Esophagus (tissue), 2 donors: ENCODE measurements at regions not wholly inside any gene's neighbourhood (a gene's known extent, or its start where the extent isn't known, plus 50 kb on each side); places are given as distances from the start of the nearest gene placed in this dataset.

Experiments used
- H3K27ac ChIP-seq, 2 donors: one replicate each; pipeline ENCODE4 v1.5.1; 2013; ENCODE audit warnings: low read depth in 2 of 2, mild to moderate bottlenecking in 2 of 2, inconsistent platforms in 1 of 2, low read length in 1 of 2, moderate library complexity in 1 of 2
- H3K27me3 ChIP-seq, 2 donors: one replicate each; pipeline ENCODE4 v1.6.1; 2013; ENCODE audit warnings: low read length in 2 of 2, control low read depth in 1 of 2, mild to moderate bottlenecking in 1 of 2; ENCODE audit not compliant: insufficient read depth in 2 of 2, control insufficient read depth in 1 of 2
- H3K36me3 ChIP-seq, 2 donors: one replicate each; pipeline ENCODE4 v1.6.1; 2013; ENCODE audit warnings: low read length in 1 of 2; ENCODE audit not compliant: control insufficient read depth in 2 of 2, insufficient read depth in 2 of 2
- H3K4me1 ChIP-seq, 2 donors: one replicate each; pipeline ENCODE4 v1.6.1; 2013; ENCODE audit warnings: low read length in 1 of 2; ENCODE audit not compliant: control insufficient read depth in 2 of 2, insufficient read depth in 2 of 2
- H3K4me3 ChIP-seq, 2 donors: one replicate each; pipeline ENCODE4 v1.5.1; 2013; ENCODE audit warnings: low read length in 2 of 2, mild to moderate bottlenecking in 2 of 2, low read depth in 1 of 2, moderate library complexity in 1 of 2
- H3K9me3 ChIP-seq, 2 donors: one replicate each; pipeline ENCODE4 v1.6.1; 2013; ENCODE audit warnings: mild to moderate bottlenecking in 2 of 2, low read depth in 1 of 2, low read length in 1 of 2, moderate library complexity in 1 of 2; ENCODE audit not compliant: control insufficient read depth in 2 of 2, insufficient read depth in 1 of 2
- WGBS, 2 donors: extraction: QIAGEN DNeasy Blood & Tissue Kit; methylation state at CpG; one replicate each; pipeline ENCODE4 v1.1.7; 2013; 5-methylcytosine and 5-hydroxymethylcytosine counted together
- donor health status: healthy with polysubstance abuse.
- donor health status: Bipolar disorder and iron deficiency.

DNA sequence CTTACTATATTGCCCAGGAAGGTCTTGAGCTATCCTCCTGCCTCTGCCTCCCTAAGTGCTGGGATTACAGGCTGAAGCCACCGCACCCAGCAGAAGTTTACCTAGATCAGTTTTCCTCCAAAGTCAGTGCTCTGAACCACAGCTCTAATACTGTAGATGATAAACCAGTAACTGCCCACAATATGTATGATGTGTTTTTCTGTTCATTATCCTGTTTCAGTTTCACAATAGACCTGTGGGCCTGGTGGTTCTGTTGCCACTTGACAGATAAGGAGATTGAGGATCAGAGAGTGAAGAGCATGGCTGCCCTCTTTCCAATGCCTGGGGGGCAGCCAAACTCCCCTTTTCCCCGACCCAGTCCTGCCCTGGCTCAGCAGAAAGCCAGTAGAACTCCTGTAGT is 87.0 kb downstream of the EFNB1 start:
- Histone ChIP-seq H3K9me3 (no peaks in the 10 kb centered on the region), H3K4me3 (no peak overlapping the region), H3K4me1 (no peaks in the 10 kb centered on the region), H3K36me3 (no peaks in the 10 kb centered on the region), H3K27me3 (no peaks in the 10 kb centered on the region), H3K27ac (no peak overlapping the region)
- 61 to 65% methylated on average over 2 of the region's 2 CpGs for WGBS, 2 donors

DNA sequence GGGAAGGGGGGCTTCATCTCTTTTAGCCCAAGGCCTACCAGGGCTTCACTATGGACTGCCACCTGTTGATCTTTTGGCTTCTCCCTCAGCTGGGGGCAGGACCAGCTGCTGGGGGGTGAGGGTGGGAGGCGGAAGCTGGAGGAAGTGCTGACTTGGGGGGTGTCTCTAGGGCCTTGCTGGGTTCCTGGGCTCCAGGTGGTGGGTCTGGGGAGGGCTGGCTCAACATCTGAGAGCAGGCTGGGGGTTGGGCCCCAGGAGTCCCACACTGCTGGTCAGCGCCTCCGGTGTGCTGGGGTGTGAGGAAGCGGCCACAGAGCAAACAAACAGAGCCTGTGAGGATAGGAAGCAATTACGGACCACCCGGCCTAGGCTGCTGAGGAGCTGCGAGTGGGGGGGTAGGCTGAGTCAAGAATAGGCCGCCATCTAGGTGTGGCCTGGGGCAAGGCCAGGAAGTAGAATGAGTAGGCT is 85.7 kb downstream of the EFNB1 start:
- 78 to 89% methylated on average over 8 of the region's 8 CpGs for WGBS, 2 donors
- Histone ChIP-seq H3K36me3 (no peaks in the 10 kb centered on the region), H3K4me1 (no peaks in the 10 kb centered on the region), H3K27me3 (no peaks in the 10 kb centered on the region), H3K9me3 (no peaks in the 10 kb centered on the region), H3K27ac (no peak overlapping the region), H3K4me3 (no peak overlapping the region)

DNA sequence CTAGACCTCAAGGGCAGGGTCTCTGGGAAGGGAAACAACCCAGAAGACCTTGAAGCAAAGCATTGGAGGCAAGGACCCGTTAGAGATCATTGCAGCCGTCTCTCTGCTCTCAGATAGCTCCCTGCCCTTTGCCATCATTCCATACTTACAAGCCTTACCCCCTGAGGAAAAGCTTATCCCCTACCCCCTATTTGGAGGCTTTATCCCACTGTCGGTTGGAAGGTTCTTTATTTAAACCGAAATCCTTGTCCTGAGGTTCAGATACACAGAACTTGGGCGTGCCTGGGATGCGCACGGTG is 84.4 kb downstream of the EFNB1 start:
- 83 to 91% methylated on average over 7 of the region's 7 CpGs for WGBS, 2 donors
- Histone ChIP-seq H3K9me3 (no peaks in the 10 kb centered on the region), H3K27me3 (no peaks in the 10 kb centered on the region)

DNA sequence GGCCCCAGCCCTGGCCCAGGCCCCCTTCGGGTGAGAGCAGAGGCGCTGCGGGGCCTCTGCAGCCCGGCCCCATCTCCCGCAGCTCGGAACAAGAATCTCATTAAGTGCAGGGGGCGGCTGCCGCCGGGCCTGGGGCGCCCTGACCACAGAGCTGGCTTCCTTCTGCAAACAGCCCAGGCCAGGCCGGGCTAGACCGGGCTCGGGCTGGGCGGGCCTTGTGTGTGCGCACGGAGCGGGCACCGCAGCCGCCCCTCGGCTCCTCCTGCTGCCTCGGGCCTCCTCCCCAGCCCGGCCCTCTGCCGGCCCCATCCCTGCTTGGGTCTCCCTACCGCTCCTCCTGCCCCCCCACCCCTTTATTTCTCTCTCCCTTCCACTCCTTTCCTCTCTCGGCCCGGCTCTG is 83.3 kb downstream of the EFNB1 start:
- Histone ChIP-seq H3K36me3 (no peaks in the 10 kb centered on the region), H3K27me3 (no peaks in the 10 kb centered on the region), H3K4me1 (no peaks in the 10 kb centered on the region), H3K9me3 (no peaks in the 10 kb centered on the region), H3K4me3 (no peak overlapping the region), H3K27ac (no peak overlapping the region)
- 61 to 64% methylated on average over 20 to 26 of the region's 26 CpGs for WGBS, 2 donors

More for the DNA sequence above, 84.4 kb downstream of the EFNB1 start:
- Histone ChIP-seq H3K4me3 (no peak overlapping the region), H3K4me1 (no peaks in the 10 kb centered on the region), H3K36me3 (no peaks in the 10 kb centered on the region), H3K27ac (no peak overlapping the region)

DNA sequence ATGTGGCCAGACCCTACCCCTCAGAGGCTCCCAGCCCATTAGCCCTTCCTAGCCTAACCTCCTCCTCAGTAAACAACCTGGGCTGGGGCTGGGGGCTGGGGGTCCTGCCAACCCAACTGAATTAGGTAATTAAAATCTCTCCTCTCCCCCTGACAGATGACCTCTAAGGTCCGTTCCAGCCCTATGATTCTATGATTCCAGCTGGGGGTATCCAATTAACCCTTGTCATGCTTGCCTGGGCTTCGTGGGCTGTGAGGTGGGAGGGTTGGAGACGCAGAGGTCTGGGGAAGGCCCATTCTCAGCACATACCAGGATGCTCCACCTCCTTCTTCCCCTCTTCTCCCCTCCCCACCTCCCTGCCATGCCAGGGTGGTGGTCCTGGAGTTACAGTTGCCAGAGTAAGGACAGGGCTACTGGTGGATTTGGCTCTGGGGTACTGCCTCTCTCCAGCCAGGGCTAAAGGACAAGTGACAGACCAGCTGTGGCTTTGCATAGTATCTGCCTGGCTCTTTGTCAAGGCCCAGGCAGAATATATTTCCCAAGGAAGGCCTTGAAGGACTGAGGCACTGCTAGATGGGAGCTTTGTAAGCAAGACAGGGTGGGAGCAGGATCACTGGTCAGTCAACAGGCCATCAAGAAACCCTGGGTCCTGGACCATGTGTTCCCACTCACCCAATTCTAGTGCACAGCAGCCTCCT is 82.1 kb downstream of the EFNB1 start:
- Histone ChIP-seq H3K9me3 (no peaks in the 10 kb centered on the region), H3K27me3 (no peaks in the 10 kb centered on the region), H3K36me3 (no peaks in the 10 kb centered on the region), H3K4me3 (no peak overlapping the region), H3K4me1 (no peaks in the 10 kb centered on the region), H3K27ac (no peak overlapping the region)
- 77 to 91% methylated on average over 3 of the region's 3 CpGs for WGBS, 2 donors

DNA sequence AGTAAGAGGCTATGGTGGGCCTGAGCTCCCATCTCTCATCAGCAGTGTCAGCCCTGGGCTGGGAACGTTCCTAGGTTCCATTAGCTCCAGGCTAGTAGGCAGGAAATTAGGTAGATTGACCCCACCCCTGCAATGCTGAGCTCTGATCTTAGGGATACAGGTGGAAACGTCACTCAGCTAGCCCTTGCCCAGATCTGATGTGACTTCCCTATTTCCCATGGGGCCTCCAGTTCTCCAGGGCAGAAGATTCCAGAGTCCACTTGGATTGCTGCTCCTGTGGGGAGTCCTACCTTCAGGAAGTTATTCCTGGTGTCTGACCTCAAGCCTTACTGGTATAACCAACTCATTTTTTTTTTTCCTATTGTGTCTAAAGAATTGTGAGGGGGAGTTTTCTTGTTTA is 81.1 kb downstream of the EFNB1 start:
- no peaks in the 10 kb centered on the region for H3K9me3 ChIP-seq
- no peaks in the 10 kb centered on the region for H3K36me3 ChIP-seq
- no peaks in the 10 kb centered on the region for H3K4me1 ChIP-seq
- no peaks in the 10 kb centered on the region for H3K27me3 ChIP-seq
- H3K27ac ChIP-seq = no peak overlapping the region
- H3K4me3 ChIP-seq = no peak overlapping the region
- WGBS, 2 donors = 44 to 76% methylated on average over 2 of the region's 2 CpGs

DNA sequence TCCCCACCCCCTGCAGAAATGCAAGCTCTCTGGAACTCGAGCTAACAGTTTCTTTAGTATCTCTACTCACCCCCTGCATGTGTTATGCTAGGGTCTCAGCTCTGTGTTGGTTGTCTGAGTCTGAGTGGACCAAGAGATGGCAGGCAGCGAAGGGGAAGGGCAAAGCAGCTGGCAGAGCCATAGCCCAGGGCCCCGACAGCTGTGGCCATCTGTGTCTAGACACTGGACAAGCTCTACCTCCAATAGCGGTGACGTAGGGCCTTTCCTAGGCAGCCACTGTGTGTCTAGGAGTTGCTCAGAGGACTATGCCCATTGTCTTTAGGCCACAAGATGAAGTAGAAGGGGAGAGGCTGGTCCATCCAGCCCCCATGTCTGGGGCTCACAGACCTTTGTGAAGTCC is 79.2 kb downstream of the EFNB1 start:
- WGBS, 2 donors = 75 to 91% methylated on average over 5 of the region's 5 CpGs
- Histone ChIP-seq H3K27ac (no peak overlapping the region), H3K27me3 (no peaks in the 10 kb centered on the region), H3K4me3 (no peak overlapping the region), H3K9me3 (no peaks in the 10 kb centered on the region), H3K4me1 (no peaks in the 10 kb centered on the region), H3K36me3 (no peaks in the 10 kb centered on the region)

DNA sequence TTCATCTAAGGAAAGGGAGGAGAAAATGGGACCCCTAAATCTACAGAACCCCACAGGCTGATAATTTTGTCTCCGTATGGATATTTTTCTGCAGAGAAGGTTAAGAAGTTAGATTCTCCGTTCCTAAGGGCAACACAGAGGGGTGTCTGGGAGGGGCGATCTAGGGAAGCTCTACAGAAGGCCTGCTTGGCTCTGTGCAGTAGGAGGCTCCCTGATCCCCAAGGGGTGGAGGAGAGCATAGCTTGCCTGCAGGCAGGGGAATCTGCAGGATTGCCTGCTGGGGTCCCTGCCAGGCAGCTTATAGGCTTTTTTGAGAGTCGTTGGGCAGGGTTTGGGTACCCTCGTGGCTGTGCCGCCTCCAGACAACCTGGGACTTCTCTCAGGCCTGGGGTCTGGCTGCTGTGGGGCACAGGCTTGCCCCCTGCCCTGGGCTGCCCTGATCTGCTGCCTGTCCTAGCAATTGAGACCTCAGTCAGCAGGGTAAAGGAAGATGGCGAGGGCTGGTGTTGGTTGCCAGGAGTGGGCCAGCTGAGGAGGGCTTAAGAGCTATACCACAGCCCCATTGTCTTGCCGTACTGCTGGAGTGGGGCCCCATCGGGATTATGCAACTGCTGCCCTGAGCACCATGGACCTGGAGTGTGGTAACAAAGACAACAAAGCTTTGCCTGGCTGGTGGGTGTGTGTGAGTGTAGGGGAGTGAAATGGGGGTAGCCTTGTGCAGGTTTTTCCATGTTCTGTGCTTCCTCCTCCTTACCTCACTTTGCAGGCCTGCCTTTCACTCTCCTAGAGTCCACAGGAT is 74.1 kb downstream of the EFNB1 start:
- 64 to 78% methylated on average over 9 of the region's 9 CpGs for WGBS, 2 donors
- Histone ChIP-seq H3K4me3 (no peak overlapping the region), H3K9me3 (no peaks in the 10 kb centered on the region), H3K27me3 (no peaks in the 10 kb centered on the region), H3K4me1 (no peaks in the 10 kb centered on the region), H3K27ac (no peak overlapping the region), H3K36me3 (no peaks in the 10 kb centered on the region)

DNA sequence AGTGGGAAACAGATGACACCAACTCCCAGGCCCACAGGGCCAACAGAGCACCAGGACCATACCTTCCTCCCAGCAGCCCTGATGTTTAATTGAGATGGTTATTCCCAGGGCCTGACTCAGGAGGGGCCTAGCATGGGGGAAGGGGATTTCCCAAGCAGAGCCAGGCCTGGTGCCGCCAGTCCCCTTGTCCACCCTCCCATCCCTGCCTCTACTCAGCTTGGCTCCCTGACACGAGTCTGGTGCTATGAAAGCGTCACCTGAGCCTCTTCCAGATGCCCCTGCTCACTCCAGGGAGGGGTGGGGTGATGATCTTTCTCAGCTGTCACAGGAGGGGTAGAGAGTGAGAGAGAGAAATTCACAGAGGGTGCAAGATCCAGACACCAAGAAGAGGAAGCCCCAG is 72.7 kb downstream of the EFNB1 start:
- Histone ChIP-seq H3K36me3 (no peaks in the 10 kb centered on the region), H3K4me1 (no peaks in the 10 kb centered on the region), H3K27me3 (no peaks in the 10 kb centered on the region), H3K4me3 (no peak overlapping the region), H3K27ac (no peak overlapping the region), H3K9me3 (no peaks in the 10 kb centered on the region)
- WGBS, 2 donors = 63 to 84% methylated on average over 3 of the region's 3 CpGs

DNA sequence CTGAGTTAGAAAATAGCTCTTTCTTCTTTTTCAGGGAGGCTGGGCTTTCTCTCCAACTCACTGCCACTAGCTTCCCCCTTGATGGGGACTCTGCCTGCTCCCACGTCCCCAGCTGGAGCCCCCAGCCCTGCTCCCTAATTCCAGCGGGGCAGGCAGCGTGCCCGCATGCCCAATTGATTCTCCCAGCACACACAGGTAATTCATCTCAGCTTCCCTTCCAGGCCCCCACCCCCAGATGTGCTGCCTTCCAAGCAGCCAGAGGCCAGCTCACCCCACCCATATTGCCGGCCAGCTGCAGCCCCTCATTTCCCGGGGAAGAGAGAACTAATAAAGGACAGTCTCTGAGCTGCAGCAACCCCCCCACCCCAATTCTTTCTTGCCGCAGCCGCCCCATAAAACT is 69.8 kb downstream of the EFNB1 start:
- Histone ChIP-seq H3K27me3 (no peaks in the 10 kb centered on the region), H3K27ac (no peak overlapping the region), H3K36me3 (no peaks in the 10 kb centered on the region), H3K9me3 (no peaks in the 10 kb centered on the region), H3K4me1 (peaks cover 0 to 17% of the 10 kb centered on the region in 2 donors), H3K4me3 (no peak overlapping the region)
- 89% methylated on average over 8 of the region's 8 CpGs for WGBS, 2 donors
